NCI-H510A (cell line): ENCODE measurements at regions not wholly inside any gene's neighbourhood (a gene's known extent, or its start where the extent isn't known, plus 50 kb on each side); places are given as distances from the start of the nearest gene placed in this dataset.

Source experiments
- DNase-seq: peaks from one replicate; lab custom pipeline; 2025; lab: John Stamatoyannopoulos, UW

DNA sequence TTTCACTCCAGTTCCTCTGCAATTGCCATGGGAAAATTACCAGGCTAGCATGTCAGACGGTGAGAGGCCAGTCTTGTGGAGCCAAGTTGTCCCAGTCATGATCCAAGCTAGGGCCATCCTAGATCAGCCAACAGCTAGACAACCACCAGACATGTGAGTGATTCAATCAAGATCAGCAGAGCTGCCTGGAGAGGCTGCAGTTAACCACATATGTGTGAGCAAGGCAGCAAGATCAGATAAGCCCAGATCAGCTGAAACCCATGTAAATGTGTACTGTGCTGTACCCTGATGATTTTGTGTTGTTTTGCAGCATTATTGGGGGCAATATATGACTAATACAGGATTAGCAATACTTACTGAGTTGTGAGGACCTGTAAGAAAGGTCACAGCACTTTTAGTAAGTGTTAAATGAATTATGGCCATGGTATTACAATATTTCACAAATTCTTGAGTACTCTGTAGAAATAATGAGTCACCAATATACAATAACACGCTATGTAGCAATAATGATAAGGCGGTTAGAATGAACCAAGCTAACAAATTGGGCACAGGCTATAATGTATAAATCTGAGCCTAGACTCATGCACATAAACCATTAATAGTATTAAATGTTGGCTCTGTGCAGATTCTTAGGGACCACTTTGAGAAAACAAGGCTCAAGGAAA, 91.4 kb downstream of the SUDS3 start:
- no peak for DNase-seq

DNA sequence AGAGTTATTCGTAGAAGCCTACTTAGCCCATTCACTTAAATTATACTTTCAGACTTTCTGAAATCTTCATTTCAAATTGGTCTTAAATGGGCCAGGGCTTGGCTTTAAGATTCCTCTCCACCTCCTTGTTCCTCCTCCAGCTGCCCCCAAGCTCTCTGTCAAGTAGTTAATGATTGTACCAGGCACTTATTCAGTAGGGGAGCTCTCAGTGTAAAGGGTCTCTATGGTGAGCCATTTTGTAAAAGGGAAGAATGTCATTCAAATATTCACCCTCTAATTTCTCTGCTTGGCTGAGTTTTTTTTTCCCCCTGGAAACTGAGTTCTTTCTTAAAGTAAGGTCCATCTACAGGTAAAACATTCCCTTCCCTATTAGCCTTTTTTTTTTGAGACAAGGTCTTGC, 96.6 kb downstream of the SUDS3 start:
- no peak for DNase-seq

DNA sequence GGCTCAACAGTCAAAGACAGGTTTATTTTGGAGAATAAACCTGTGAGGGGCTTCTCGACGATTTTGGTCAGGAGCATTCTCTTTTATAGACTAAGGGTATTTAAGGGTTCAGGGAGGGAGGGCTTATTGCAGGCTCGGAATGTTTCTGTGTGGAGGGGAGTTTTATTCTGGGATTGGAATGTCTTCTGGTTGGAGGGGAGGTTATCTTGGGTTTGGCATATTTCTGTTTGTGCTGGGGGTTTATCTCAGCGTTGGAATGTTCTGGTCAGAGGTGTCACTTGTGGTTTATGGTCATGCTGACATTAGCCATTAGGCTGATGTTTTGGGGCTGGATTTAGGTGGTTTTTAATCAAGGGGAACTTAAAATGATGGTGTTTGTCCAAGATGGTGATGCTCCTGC, 103.9 kb downstream of the SUDS3 start:
- no peak for DNase-seq

DNA sequence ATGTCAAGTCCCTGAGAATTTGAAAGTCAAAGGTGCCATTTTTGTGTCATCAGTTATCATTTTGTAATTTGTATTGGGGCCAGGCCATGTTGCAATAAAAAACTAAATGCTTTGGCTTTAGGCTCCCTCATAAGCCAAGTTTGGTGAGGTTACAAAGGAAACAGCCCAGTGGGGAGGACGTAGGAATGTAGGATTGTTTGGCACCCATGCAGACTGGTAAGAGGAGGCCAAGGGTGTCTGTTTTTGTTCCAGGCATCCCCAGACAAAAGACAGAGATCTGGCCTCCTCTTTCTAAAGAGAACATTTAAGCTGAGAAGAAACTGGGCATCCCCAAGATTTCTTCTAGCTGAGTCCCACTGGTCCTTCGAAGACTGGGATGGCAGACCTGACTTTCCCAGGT, 111.7 kb downstream of the SUDS3 start:
- DNase-seq = no peak

DNA sequence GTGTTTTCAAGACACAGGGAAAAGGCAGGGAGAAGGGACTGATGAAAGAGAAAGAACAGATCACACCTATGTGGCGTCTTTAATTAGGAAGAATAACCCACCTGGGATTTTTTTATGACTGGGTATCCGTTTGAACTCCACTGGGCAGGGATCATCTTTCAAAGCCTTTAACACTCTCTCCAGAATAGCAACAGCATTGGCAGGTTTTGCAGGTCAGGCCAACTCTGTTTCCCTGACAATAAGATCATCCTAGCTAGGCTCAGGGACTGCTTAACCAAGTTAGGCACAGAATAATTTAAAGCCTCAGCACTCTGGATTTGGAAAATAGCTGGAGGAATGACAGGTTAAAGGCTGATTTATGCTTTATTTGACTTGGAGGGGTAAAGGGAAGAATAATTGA, 117.6 kb downstream of the SUDS3 start:
- DNase-seq = no peak

DNA sequence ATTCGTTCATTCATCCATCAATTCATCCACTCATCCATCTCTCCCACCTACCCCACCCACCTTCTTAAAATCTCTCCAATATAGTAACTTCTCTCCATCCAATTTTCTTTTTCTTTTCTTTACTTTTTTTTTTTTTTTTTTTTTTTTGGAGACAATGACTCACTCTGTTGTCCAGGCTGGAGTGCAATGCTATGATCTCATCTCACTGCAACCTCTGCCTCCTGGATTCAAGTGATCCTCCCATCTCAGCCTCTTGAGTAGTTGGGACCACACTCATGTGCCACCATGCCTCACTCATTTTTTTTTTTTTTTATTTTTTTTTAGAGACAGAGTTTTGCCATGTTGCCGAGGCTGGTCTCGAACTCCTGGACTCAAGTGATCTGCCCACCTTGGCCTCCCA, 118.4 kb downstream of the SUDS3 start:
- DNase-seq = no peak

- DNase-seq = no peak
Observed at GRCh38 chr12:118495296-118495695, 118.9 kb downstream of the SUDS3 start.

DNA sequence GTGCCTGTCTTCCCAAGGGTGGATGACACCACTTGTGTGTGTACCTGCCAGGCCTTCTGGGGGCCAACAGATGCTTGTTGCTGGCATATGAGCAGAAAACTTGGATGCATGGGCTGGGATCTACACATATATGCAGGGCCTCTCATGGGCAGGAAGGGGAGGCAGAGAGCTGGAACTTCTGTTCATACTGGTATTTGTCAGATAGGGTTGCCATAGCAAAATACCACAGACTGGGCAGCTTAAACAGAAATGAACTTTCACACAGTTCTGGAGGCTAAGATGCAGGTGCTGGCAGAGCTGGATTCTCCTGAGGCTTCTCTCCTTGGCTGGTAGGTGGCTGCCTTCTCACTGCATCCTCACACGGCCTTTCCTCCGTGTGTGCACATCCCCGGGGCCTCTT, 121.8 kb downstream of the SUDS3 start:
- DNase-seq = no peak

- no peak for DNase-seq
Observed at GRCh38 chr12:118500299-118500698, 123.9 kb downstream of the SUDS3 start.

- no peak for DNase-seq
Observed at GRCh38 chr12:118501489-118501888, 125.1 kb downstream of the SUDS3 start.

- DNase-seq = no peak
Observed at GRCh38 chr12:118503476-118503875, 127.1 kb downstream of the SUDS3 start.

- DNase-seq = no peak
Observed at GRCh38 chr12:118512669-118513068, 136.3 kb downstream of the SUDS3 start.

- DNase-seq = no peak
Observed at GRCh38 chr12:118513611-118514010, 137.3 kb downstream of the SUDS3 start.

DNA sequence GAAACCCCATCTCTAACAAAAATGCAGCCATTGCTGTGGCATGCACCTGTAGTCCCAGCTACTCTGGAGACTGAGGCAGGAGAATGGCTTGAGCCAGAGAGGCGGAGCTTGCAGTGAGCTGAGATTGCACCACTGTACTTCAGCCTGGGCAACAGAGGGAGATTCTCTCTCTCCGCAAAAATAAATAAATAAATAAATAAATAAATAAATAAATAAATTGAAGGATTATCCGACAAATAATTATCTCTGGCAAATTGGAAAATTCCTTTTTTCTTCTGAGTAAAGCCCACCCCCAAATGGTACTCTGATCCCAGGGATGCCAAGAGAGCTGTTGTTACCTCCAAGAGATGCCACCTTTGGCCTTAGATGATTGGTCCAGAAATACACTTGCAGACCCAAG, 137.9 kb downstream of the SUDS3 start:
- DNase-seq = no peak

- no peak for DNase-seq
Observed at GRCh38 chr12:118520214-118521035, 144.1 kb downstream of the SUDS3 start.

DNA sequence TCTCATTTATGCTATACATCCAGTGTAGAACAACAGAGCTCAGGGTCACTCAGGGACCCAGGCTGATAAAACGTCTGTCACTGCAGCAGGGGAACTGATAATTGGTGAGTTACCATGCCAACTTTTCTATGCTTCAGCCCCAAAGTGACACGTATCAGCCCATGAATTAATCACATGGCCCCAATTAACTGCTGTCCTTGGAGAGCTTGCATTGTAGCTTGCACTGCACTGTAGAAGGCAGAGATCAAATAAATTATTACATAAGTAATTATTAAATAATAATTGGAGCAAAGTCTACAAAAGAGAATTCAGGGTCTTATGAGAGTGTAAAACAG, 144.6 kb downstream of the SUDS3 start:
- DNase-seq = no peak

- DNase-seq = no peak
Observed at GRCh38 chr12:118524446-118524845, 148.1 kb downstream of the SUDS3 start.

DNA sequence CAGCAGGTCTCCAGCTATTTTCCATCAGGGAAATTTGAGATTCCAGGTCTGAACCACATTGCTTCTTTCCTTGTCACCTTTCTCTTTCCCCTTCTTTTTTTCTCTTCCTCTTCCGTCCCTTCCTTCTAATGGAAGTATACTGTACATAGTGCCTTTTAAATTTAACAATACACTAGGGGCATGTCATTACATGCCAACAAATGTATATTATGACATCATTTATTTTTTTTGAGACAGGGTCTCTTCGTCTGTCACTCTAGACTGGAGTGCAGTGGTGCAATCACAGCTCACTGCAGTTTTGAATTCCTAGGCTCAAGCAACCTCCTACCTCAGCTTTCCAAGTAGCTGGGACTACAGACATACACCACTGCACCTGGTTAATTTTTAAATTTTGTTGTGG, 148.9 kb downstream of the SUDS3 start:
- no peak for DNase-seq

DNA sequence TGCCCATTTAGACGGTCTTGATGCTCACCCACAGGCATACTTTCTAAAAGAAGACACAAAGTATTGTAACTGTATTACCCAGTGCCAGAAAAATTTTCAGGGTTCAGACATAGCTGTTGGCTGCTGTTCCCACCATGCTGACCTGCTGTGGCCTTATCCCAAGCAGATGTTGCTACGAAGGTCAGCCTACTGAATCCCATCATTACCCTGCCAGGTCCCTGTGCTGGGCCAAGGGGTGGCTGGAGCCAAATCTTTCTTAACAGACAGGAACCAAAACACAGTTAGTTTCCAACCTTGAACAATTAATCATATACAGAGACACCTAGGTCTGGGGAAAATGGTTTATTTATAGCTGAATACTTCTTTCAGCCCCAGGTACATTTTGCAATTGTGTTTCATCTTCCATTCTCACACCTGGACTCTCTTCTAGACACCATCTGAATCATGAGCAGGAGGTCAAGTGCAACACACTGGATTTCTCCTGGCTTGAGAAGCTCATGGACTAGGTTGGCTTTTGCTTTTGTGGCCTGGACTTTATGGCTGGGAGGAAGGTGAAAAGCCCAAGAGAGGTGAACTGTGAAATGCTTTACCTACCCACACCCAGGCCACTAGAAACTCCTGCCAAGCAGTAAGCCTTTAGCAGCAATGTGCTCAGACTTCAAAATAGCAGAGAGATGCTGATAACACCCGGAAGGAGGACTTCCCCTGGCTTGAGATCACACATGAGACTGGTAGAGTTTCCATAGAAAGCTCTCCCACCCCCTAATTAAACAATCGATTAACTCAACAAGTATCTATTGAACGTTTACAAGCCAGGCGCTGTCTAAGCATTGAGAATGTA, 150.1 kb downstream of the SUDS3 start:
- DNase-seq = no peak

DNA sequence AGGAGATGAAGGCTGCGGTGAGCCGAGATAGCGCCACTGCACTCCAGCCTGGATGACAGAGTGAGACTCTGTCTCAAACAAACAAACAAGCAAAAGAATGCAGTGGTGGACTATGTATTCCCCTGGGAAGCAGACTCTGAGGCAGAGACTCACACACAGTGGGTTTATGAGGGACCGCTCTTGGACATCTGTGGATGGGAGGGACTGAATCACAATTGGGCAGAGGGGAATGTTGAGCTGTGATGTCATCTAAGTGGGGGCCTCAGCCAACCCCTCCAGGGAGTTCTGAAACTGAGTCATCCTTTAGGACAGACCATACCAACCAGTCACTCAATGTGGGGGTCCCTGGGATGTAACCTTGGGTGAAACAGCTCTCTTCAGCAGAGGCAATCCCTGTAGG, 151.0 kb downstream of the SUDS3 start:
- DNase-seq = no peak

- DNase-seq = no peak
Observed at GRCh38 chr12:118528625-118529024, 152.3 kb downstream of the SUDS3 start.

- DNase-seq = no peak
Observed at GRCh38 chr12:118534003-118534402, 157.6 kb downstream of the SUDS3 start.

- DNase-seq = no peak
Observed at GRCh38 chr12:118536306-118536906, 160.1 kb downstream of the SUDS3 start.
